ENCODE measurements at regions not wholly inside any gene's neighbourhood (a gene's known extent, or its start where the extent isn't known, plus 50 kb on each side); places are given as distances from the start of the nearest gene placed in this dataset.

DNA sequence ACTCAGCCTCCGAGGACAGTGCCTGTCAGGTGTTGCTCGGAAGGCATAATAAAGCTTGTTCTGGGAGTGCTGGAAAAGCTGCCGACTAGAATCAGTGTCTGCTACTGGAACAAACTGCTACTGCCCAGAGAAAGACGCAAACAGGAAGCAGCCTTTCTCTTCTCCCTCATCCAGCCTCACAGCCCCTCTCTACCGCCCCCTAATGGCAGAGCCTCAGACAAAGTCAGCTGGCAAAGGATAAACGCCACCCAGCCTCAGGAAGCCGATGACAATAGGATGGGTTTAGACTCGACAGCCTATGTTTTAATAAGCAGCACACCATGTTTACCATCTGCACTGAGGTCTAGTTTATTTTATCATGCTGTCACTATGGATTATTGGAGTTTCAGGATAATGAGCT is 169.5 kb upstream of the LYZL1 start:
- TF ChIP-seq, protein P1, sequence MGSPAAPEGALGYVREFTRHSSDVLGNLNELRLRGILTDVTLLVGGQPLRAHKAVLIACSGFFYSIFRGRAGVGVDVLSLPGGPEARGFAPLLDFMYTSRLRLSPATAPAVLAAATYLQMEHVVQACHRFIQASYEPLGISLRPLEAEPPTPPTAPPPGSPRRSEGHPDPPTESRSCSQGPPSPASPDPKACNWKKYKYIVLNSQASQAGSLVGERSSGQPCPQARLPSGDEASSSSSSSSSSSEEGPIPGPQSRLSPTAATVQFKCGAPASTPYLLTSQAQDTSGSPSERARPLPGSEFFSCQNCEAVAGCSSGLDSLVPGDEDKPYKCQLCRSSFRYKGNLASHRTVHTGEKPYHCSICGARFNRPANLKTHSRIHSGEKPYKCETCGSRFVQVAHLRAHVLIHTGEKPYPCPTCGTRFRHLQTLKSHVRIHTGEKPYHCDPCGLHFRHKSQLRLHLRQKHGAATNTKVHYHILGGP (tag by site-specific recombination; IDR thresholded peaks at IDR 0.05): no peak
- TF ChIP-seq SP3 (tag by site-specific recombination; IDR thresholded peaks at IDR 0.05) (no peak), ZNF341 (tag by site-specific recombination; IDR thresholded peaks at IDR 0.05; ENCODE audit: low read depth) (no peak), ZNF16 (tag by site-specific recombination; IDR thresholded peaks at IDR 0.05; ENCODE audit: low read depth) (no peak), ZNF37A (tag by site-specific recombination; IDR thresholded peaks at IDR 0.05) (no peak), ZNF555 (tag by site-specific recombination; conservative IDR thresholded peaks at IDR 0.05) (no peak), ZNF302 (tag by site-specific recombination; IDR thresholded peaks at IDR 0.05; ENCODE audit: low read depth) (no peak), ZNF416 (tag by site-specific recombination; IDR thresholded peaks at IDR 0.05) (no peak), ZNF140 (tag by site-specific recombination; IDR thresholded peaks at IDR 0.05) (no peak), ZSCAN4 (tag by site-specific recombination; IDR thresholded peaks at IDR 0.05) (no peak), ZBTB1 (tag by site-specific recombination; IDR thresholded peaks at IDR 0.05) (no peak), ZNF837 (tag by site-specific recombination; IDR thresholded peaks at IDR 0.05) (no peak), ZNF133 (tag by site-specific recombination; IDR thresholded peaks at IDR 0.05) (no peak), ZNF514 (tag by site-specific recombination; IDR thresholded peaks at IDR 0.05) (no peak), MYNN (tag by site-specific recombination; IDR thresholded peaks at IDR 0.05; ENCODE audit: borderline replicate concordance) (no peak)
- POLR2A ChIA-PET: interaction anchor here (0.6 kb wide), 1 partner anchor 11 kb away, joined by 3 read pairs; no protein-coding TSS in a partner anchor
- CTCF ChIA-PET: interaction anchor here (0.7 to 1.7 kb wide), 7 partner anchors 10 to 36 kb away, joined by 3 to 14 read pairs (median 3); no protein-coding TSS in a partner anchor
- Histone ChIP-seq H3K4me3 (ENCODE audit: low read depth, low read length) (no peak overlapping the region), H3K36me3 (ENCODE audit: control insufficient read depth in 2 of 2, insufficient read depth in 1 of 2, low read length in 2 of 2) (no peaks in the 10 kb centered on the region), H3K4me1 (ENCODE audit: control insufficient read depth, insufficient read depth, low read length) (no peaks in the 10 kb centered on the region), H3K27ac (ENCODE audit: extremely low read depth, low read depth, low read length) (no peak overlapping the region), H3K9me3 (ENCODE audit: control insufficient read depth, insufficient read depth, low read depth, low read length) (no peaks in the 10 kb centered on the region)

DNA sequence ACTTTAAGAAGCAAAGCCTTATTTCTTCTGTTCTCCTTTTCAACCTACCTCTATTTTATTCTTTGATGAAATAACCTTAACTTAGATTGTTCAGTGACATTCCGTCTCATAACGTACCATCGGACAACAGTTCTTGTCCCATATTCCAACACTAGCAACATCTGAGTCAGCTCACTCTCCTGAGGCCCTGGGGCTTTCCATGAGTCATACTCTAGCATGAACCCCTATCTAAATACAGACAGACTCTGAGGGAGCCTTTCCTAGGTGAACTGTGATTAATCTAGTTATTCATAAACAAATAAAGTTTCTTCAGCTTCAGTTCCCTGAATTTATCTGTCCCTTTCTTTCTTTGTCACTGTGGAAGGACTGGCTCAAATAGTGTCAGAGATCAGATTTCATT is 168.7 kb upstream of the LYZL1 start:
- Histone ChIP-seq H3K4me1 (ENCODE audit: control insufficient read depth, insufficient read depth, low read length) (no peaks in the 10 kb centered on the region), H3K36me3 (ENCODE audit: control insufficient read depth in 2 of 2, insufficient read depth in 1 of 2, low read length in 2 of 2) (no peaks in the 10 kb centered on the region), H3K9me3 (ENCODE audit: control insufficient read depth, insufficient read depth, low read depth, low read length) (no peaks in the 10 kb centered on the region), H3K27ac (ENCODE audit: extremely low read depth, low read depth, low read length) (no peak overlapping the region), H3K4me3 (ENCODE audit: low read depth, low read length) (no peak overlapping the region)
- no peak for TF ChIP-seq ZNF514 (tag by site-specific recombination; IDR thresholded peaks at IDR 0.05)
- ChIA-PET CTCF (interaction anchor here (0.8 to 1.7 kb wide), 5 partner anchors 9 to 86 kb away, joined by 3 to 14 read pairs (median 3); no protein-coding TSS in a partner anchor), POLR2A (no interaction called here)

- no peak for TF ChIP-seq ZNF239 (tag by site-specific recombination; IDR thresholded peaks at IDR 0.05)
- no peak for TF ChIP-seq ZSCAN23 (tag by site-specific recombination; IDR thresholded peaks at IDR 0.05)
- TF ChIP-seq ZNF341 (tag by site-specific recombination; IDR thresholded peaks at IDR 0.05; ENCODE audit: low read depth): no peak
- TF ChIP-seq KLF10 (tag by site-specific recombination; IDR thresholded peaks at IDR 0.05): no peak
- TF ChIP-seq ZNF211 (tag by site-specific recombination; IDR thresholded peaks at IDR 0.05; ENCODE audit: low read depth): no peak
- TF ChIP-seq ZNF10 (tag by site-specific recombination; IDR thresholded peaks at IDR 0.05): no peak
- TF ChIP-seq, protein P2, sequence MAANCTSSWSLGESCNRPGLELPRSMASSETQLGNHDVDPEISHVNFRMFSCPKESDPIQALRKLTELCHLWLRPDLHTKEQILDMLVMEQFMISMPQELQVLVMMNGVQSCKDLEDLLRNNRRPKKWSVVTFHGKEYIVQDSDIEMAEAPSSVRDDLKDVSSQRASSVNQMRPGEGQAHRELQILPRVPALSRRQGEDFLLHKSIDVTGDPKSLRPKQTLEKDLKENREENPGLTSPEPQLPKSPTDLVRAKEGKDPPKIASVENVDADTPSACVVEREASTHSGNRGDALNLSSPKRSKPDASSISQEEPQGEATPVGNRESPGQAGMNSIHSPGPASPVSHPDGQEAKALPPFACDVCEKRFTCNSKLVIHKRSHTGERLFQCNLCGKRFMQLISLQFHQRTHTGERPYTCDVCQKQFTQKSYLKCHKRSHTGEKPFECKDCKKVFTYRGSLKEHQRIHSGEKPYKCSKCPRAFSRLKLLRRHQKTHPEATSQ (tag by site-specific recombination; IDR thresholded peaks at IDR 0.05): no peak
- TF ChIP-seq ZNF302 (tag by site-specific recombination; IDR thresholded peaks at IDR 0.05; ENCODE audit: low read depth): no peak
- TF ChIP-seq SCRT2 (tag by site-specific recombination; IDR thresholded peaks at IDR 0.05): no peak
- TF ChIP-seq ZSCAN16 (tag by site-specific recombination; IDR thresholded peaks at IDR 0.05): no peak
- TF ChIP-seq ZNF791 (tag by site-specific recombination; IDR thresholded peaks at IDR 0.05): no peak
- no peak for TF ChIP-seq ZNF155 (tag by site-specific recombination; IDR thresholded peaks at IDR 0.05)
- TF ChIP-seq ZNF133 (tag by site-specific recombination; IDR thresholded peaks at IDR 0.05): no peak
- no peak for TF ChIP-seq ZNF416 (tag by site-specific recombination; IDR thresholded peaks at IDR 0.05)
- no peak for TF ChIP-seq ZNF335 (tag by site-specific recombination; conservative IDR thresholded peaks at IDR 0.05)
- TF ChIP-seq, protein P3, sequence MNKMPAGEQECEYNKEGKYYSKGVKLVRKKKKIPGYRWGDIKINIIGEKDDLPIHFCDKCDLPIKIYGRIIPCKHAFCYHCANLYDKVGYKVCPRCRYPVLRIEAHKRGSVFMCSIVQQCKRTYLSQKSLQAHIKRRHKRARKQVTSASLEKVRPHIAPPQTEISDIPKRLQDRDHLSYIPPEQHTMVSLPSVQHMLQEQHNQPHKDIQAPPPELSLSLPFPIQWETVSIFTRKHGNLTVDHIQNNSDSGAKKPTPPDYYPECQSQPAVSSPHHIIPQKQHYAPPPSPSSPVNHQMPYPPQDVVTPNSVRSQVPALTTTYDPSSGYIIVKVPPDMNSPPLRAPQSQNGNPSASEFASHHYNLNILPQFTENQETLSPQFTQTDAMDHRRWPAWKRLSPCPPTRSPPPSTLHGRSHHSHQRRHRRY (tag by site-specific recombination; IDR thresholded peaks at IDR 0.05): no peak
- no peak for TF ChIP-seq EGR2 (tag by site-specific recombination; IDR thresholded peaks at IDR 0.05; ENCODE audit: low read depth)
- Histone ChIP-seq H3K9me3 (ENCODE audit: control insufficient read depth, insufficient read depth, low read depth, low read length) (no peaks in the 10 kb centered on the region), H3K4me3 (ENCODE audit: low read depth, low read length) (no peak overlapping the region), H3K4me1 (ENCODE audit: control insufficient read depth, insufficient read depth, low read length) (no peaks in the 10 kb centered on the region), H3K27ac (ENCODE audit: extremely low read depth, low read depth, low read length) (no peak overlapping the region), H3K36me3 (ENCODE audit: control insufficient read depth in 2 of 2, insufficient read depth in 1 of 2, low read length in 2 of 2) (no peaks in the 10 kb centered on the region)
- POLR2A ChIA-PET: no interaction called here
- CTCF ChIA-PET: no interaction called here
Measured at GRCh38 chr10:29124864-29125263, 164.0 kb upstream of the LYZL1 start.
